ENCODE measurements at regions not wholly inside any gene's neighbourhood (a gene's known extent, or its start where the extent isn't known, plus 50 kb on each side); places are given as distances from the start of the nearest gene placed in this dataset.
A peak's percentile ranks its signal among the peaks of the same experiment; 100 is the strongest.

DNA sequence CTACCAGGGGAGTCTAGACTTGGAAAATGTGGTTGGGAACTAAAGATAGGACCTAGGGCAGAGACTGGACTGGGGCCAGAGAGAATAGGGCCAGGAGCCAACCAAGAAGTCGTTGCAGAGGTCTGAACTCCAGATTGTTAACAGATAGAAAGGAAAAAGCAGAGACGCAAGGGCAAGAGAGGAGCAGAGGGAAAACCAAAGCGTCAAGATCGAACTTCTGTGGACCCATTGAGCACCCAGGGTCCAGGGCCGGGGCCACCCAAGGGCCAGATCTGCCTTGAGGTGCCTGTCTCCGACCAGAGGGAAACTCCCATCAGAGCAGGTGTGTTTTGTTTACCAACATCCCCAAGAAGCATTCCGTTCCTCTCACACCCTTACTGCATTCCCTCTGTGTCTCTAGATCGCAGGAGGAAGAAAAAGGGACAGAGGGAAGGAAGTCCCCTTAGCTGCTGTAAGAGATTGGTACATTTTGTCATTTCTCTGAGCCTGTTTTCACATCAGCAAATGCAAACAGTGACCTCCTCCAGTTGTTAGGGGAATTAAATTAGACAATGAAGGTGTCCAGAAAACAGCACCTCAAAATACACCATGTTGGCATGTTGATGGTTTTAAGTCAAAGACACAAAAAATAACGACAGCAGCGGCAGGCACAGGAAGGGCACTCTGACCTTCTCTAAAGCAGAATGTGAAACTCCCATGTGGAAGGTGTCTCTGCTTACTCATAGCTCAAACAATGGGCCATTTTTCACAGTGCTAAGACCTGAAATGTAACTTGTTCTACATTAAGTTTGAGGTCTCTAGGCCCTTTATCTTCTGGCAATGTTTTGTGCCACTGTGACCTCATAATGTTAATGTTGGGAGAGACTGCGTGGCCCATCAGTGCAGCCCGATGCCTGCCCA, 105.8 kb upstream of the RAB4A start:
- Histone ChIP-seq H3K9me3 (ENCODE audit: severe bottlenecking) (no peaks in the 10 kb centered on the region), H3K4me3 (ENCODE audit: low read depth, low read length) (no peak overlapping the region), H3K27ac (no peak overlapping the region), H3K36me3 (no peaks in the 10 kb centered on the region), H3K27me3 (ENCODE audit: insufficient read depth, low read depth, severe bottlenecking) (no peaks in the 10 kb centered on the region)
- TF ChIP-seq, protein P1, sequence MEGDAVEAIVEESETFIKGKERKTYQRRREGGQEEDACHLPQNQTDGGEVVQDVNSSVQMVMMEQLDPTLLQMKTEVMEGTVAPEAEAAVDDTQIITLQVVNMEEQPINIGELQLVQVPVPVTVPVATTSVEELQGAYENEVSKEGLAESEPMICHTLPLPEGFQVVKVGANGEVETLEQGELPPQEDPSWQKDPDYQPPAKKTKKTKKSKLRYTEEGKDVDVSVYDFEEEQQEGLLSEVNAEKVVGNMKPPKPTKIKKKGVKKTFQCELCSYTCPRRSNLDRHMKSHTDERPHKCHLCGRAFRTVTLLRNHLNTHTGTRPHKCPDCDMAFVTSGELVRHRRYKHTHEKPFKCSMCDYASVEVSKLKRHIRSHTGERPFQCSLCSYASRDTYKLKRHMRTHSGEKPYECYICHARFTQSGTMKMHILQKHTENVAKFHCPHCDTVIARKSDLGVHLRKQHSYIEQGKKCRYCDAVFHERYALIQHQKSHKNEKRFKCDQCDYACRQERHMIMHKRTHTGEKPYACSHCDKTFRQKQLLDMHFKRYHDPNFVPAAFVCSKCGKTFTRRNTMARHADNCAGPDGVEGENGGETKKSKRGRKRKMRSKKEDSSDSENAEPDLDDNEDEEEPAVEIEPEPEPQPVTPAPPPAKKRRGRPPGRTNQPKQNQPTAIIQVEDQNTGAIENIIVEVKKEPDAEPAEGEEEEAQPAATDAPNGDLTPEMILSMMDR (IDR thresholded peaks at IDR 0.05; ENCODE audit: low read depth, low read length) = no peak
- no peak for DNase-seq

DNA sequence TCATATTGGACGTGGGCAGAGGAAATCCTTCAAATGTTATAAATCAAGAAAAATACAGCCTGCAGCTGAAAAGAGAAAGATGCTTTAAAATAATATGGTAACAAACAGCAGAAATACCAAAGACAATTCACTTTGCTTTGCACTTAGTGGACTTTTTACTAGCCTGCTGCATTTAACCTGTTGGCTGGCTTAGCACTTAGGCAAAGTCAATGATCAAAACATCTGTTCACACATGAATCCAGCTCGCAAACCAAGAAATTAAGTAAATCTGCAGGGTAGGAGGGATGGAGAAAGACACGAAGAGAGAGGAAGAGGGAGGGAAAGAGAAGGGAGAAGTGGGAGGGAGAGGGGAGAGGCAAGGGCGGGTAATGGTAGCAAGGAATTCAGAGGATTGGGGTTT, 103.6 kb upstream of the RAB4A start:
- no peak for DNase-seq
- Histone ChIP-seq H3K27ac (no peak overlapping the region), H3K4me3 (ENCODE audit: low read depth, low read length) (no peak overlapping the region), H3K27me3 (ENCODE audit: insufficient read depth, low read depth, severe bottlenecking) (no peaks in the 10 kb centered on the region), H3K9me3 (ENCODE audit: severe bottlenecking) (no peaks in the 10 kb centered on the region), H3K36me3 (no peaks in the 10 kb centered on the region)
- TF ChIP-seq, protein P1 (IDR thresholded peaks at IDR 0.05; ENCODE audit: low read depth, low read length) = no peak

DNA sequence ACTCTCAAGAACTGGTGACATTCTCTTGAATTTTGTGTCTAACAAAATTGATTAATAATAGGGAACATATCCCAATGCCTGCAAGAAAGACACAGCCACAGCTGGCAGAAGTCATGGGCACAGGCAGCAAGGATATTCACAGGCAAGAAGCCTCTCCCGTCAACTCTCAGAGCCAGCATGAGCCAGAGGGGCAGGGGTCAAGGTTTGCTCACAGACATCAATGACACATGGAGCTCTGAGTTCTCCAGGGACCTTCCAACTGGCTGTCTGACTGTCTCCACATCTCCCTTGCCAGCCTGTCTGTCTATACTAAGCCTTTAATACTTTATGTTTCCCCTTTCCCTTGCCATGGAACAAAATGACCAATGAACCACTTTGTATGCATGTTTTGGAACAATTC, 101.5 kb upstream of the RAB4A start:
- Histone ChIP-seq H3K27me3 (ENCODE audit: insufficient read depth, low read depth, severe bottlenecking) (no peaks in the 10 kb centered on the region), H3K27ac (no peak overlapping the region), H3K36me3 (no peaks in the 10 kb centered on the region), H3K4me3 (ENCODE audit: low read depth, low read length) (no peak overlapping the region), H3K9me3 (ENCODE audit: severe bottlenecking) (no peaks in the 10 kb centered on the region)
- TF ChIP-seq, protein P1 (IDR thresholded peaks at IDR 0.05; ENCODE audit: low read depth, low read length) = no peak
- no peak for DNase-seq

DNA sequence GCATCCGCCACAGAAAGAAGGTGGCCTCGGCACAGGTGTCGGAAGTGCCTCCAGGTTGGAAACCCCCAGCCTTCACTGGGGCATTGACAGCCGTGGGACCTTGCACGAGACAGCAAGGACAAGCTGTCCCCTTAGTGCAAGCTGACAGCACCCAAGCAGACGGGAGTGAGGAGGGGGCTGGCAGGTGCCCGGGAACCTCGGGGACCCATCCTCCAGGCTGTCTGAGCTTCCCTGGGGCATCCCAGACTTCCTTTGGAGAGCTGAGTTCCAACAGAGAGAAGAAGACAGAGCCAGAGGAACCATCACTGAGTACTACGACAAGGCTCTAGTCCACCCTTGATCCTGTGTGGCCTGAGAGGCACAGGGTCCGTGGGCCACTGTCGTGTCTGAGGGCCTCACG, 100.6 kb upstream of the RAB4A start:
- H3K4me3 ChIP-seq (ENCODE audit: low read depth, low read length) = no peak overlapping the region
- H3K9me3 ChIP-seq (ENCODE audit: severe bottlenecking) = no peaks in the 10 kb centered on the region
- DNase-seq = no peak
- no peaks in the 10 kb centered on the region for H3K27me3 ChIP-seq (ENCODE audit: insufficient read depth, low read depth, severe bottlenecking)
- H3K36me3 ChIP-seq = no peaks in the 10 kb centered on the region
- TF ChIP-seq, protein P1 (IDR thresholded peaks at IDR 0.05; ENCODE audit: low read depth, low read length) = no peak
- H3K27ac ChIP-seq = no peak overlapping the region

DNA sequence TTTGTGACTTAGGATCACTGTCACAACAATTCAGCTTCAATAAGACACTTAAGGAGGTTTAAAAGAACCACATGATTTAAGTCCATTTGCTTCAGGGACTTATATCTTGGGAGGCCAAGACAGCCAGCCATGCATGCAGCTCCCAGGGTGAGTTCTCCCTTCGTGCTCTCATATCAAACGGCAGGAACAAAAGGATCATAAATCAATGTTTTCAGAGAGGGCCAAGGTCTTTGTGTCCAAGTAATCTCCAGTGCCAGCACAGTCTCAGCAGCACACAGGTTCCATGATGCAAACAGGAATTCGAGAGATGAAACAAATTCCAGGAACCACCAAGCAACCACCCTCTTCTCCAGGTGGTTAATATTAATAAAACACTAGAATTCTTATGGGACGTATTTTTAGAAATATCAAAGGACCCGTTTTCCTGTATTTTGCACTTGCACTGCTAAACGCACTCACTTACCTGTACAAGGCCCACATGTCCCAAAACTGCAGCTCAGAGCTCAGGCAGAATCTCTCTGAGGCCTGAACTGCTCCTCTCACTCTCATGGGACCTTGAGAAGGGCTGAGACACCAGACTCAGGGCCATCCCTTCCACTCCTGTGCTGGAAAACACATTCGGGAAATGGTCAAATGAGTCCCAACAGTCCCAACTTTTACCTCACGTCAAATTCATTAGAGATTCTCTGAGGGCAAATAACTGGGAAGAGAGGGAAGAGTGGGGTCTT, 100.0 kb upstream of the RAB4A start:
- no peak overlapping the region for H3K27ac ChIP-seq
- no peaks in the 10 kb centered on the region for H3K27me3 ChIP-seq (ENCODE audit: insufficient read depth, low read depth, severe bottlenecking)
- TF ChIP-seq, protein P1 (IDR thresholded peaks at IDR 0.05; ENCODE audit: low read depth, low read length) = no peak
- H3K9me3 ChIP-seq (ENCODE audit: severe bottlenecking) = no peaks in the 10 kb centered on the region
- H3K36me3 ChIP-seq = no peaks in the 10 kb centered on the region
- peak; percentile 15 for DNase-seq
- H3K4me3 ChIP-seq (ENCODE audit: low read depth, low read length) = no peak overlapping the region
